GM12873 (cell line): ENCODE measurements at regions not wholly inside any gene's neighbourhood (a gene's known extent, or its start where the extent isn't known, plus 50 kb on each side); places are given as distances from the start of the nearest gene placed in this dataset.

Experiments used
- TF ChIP-seq, protein P1 (sequence below): IDR thresholded peaks from 2 replicates; pipeline ENCODE4 v1.5.1; 2012; ENCODE audit warnings: low read depth, mild to moderate bottlenecking, moderate library complexity, low read length, control low read depth; ENCODE audit not compliant: insufficient read depth; ENCODE audit errors: missing control alignments

DNA sequence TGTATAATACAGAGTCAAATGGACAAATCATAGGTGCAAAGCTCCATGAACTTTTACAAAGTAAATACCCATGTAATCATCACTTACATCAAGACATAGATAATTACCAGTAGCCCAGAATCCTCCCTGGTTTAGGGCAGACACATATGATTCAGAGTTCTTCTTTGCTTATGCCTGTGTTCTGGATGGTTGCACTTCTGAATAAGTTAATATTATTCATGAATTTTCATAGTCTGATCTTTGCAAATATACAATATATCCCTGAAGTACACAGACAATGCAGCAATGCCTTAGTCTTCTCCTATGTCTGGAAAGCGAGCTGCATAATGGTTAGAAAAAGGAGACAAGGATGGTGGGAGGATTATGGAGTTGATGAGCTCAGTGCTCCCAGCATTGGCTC, 122.4 kb upstream of the PLXNA2 start:
- TF ChIP-seq, protein P1, sequence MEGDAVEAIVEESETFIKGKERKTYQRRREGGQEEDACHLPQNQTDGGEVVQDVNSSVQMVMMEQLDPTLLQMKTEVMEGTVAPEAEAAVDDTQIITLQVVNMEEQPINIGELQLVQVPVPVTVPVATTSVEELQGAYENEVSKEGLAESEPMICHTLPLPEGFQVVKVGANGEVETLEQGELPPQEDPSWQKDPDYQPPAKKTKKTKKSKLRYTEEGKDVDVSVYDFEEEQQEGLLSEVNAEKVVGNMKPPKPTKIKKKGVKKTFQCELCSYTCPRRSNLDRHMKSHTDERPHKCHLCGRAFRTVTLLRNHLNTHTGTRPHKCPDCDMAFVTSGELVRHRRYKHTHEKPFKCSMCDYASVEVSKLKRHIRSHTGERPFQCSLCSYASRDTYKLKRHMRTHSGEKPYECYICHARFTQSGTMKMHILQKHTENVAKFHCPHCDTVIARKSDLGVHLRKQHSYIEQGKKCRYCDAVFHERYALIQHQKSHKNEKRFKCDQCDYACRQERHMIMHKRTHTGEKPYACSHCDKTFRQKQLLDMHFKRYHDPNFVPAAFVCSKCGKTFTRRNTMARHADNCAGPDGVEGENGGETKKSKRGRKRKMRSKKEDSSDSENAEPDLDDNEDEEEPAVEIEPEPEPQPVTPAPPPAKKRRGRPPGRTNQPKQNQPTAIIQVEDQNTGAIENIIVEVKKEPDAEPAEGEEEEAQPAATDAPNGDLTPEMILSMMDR, result no peak

DNA sequence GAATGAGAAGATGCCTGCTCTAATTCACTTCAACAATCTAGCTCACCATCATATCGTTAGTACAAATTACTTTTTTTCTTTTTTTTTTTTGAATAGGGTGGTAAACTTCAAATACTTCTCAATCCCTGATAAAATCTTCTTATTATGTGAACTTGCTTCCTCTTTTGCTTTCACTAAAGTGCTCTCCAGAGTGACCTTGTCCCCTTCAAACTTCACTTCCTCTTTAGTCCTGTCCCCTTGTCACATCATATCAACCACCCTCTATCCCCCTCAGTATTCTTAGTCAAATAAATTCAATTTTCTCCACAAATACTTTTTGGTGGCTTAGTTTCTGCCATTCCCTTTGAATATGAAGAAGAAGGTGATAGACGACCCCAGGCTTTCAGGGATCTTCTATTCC, 124.9 kb upstream of the PLXNA2 start:
- TF ChIP-seq, protein P1, result no peak

DNA sequence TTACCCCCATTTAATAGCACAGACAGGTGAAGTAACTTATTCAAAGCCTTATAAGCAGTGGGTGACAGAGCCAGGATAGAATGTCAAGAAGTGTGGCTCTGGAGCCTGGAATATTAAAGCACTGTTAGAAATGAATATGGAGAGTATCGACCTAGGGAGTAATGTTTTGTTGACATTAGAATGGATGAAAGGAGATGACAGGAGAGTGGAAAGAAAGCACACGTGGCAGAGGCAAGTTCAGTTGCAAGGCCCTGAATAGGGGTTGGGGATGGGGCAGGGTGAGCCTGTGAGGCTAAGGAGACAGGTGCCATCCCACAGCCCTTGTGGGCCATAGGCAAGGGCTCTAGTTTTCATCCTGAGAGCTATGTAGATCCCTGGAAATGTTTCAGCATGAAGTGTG, 125.5 kb upstream of the PLXNA2 start:
- TF ChIP-seq, protein P1, result no peak

DNA sequence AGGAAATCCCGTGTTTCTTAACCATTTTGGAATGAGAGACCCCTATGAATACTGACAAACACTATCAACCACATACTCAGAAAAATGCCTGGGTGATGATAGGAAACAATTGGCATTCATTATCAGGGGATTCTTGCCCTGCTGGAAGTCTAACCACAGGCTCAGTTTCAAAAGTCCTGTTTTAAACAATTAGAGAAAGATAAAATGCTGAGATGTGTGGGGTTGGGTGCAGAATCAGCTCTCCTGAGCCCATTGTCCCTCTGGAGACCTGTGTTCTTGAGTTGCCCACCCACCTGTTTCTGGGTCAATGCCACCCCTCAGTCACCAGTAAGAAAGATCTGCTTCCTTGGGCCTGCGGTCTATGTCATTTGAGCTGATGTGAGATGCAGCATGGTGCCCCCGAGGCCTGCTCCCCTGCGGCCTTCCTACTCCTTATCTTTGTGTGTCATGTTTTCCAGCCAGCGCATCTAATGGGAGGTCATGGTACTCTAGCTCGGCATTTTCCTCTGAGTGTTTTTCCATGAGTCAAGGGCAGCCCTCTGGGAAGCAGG, 130.3 kb upstream of the PLXNA2 start:
- TF ChIP-seq, protein P1, result no peak

DNA sequence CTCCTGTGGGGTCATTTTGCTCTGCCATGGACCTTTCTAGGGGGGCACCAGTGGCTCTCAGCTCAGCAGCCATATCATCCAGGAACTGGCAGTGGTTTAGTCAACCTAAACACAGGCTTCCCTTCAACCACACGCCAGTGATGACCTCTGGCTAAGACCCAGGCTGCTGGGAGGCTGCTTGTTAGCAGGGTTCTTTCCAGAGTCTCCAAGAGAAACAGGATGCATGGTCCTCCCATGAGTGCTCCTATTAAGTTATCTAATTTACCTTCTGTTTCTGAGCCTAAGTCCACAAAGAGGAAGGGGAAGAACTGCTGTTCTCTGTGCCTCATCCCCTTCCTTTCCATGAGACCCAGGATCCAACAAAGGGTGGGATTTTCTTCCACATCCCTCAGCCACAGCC, 137.3 kb upstream of the PLXNA2 start:
- TF ChIP-seq, protein P1, result no peak

DNA sequence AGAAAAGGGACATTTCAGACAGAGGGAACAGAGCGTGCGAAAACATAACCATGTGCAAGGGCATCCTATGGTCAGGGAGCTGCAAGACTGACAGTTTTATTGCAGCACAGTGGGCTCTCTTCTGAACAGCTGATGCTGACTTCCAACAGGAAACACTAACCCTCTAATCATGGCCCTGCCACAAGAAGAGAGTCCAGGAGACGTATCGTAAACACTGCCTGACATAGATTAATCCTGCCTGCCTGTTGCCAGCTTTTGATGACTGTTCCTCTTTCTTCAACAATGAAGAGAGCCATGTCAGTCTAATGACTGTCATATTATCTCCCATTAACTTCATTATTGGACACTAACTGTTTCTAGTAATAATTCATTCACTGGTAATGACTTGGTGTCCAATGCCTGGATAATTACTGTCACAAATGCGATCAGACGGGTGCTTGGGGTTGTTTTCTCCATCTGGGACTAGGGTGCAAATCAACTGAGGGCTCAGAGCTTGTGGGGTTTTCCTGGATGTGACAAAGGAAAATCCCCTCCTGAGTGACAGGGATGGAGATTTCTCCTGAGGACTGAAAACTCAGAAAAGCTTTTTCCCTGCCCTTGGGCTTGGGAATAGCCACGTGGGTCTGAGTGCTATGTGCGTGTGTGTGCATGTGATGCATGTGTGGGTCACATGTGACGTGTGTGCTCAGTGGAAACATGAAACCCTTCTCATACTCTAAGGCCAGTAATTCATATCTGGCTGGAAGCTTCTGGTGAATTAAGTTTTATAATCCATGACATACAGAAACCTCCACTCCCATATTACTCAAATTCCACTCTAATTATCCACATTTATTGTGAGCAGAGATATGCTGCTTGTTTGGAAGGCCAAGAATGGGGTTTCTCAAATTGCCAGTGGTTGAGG, 144.0 kb upstream of the PLXNA2 start:
- TF ChIP-seq, protein P1, result no peak

DNA sequence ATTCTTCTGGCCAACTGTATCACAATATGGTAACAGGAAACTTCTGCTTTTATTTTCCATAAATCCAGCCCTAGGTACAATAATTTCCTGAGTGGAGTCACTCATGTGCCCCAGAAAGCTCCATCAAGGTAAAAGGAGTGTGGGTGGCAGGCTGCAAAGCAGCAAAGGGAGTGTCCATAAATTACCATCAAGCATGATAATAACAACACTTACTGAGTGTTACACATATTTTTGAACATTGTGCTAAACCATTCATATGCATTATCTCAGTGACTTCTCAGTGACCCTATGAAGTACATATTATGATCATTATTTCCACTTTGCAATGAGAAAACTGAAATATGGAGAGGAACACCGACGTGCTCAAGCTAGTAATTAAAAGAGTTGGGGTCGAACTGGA, 149.2 kb upstream of the PLXNA2 start:
- TF ChIP-seq, protein P1, result no peak
